C4-2B (cell line): ENCODE measurements at regions not wholly inside any gene's neighbourhood (a gene's known extent, or its start where the extent isn't known, plus 50 kb on each side); places are given as distances from the start of the nearest gene placed in this dataset.

Experiments used
- ZFX ChIP-seq: fragments of 450-650 bp; IDR thresholded peaks from 2 replicates; pipeline ENCODE4 v1.6.1; 2017
- TF ChIP-seq, protein P1 (sequence below): fragments of 450-650 bp; conservative IDR thresholded peaks from 2 replicates; pipeline ENCODE4 v1.5.1; 2017; ENCODE audit warnings: mild to moderate bottlenecking

DNA sequence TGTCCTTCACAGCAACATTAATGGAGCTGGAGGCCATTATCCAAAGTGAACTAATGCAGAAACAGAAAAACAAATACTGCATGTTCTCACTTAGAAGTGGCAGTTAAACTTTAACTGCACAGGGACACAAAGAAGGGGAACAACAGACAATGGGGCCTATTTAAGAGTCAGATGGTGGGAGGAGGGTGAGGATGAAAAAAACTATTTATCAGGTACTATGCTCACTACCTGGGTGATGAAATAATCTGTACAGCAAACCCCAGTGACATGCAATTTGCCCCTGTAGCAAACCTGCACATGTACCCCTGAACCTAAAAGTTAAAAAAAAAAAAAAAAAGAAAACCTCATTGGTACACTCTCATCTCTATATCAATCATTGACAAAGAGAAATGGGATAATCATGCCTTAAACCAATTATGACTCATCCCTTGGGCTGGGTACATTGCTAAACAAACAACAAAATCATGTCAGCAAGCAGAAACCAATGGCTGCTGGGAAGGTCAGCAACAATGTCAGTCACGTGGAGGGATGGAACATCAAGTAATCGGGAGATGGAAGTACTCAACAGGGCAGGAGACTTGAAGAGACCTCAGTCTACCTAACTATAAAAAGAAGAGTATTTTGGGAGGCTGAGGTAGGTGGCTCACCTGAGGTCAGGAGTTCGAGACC, 479.2 kb downstream of the RMST start:
- TF ChIP-seq, protein P1, sequence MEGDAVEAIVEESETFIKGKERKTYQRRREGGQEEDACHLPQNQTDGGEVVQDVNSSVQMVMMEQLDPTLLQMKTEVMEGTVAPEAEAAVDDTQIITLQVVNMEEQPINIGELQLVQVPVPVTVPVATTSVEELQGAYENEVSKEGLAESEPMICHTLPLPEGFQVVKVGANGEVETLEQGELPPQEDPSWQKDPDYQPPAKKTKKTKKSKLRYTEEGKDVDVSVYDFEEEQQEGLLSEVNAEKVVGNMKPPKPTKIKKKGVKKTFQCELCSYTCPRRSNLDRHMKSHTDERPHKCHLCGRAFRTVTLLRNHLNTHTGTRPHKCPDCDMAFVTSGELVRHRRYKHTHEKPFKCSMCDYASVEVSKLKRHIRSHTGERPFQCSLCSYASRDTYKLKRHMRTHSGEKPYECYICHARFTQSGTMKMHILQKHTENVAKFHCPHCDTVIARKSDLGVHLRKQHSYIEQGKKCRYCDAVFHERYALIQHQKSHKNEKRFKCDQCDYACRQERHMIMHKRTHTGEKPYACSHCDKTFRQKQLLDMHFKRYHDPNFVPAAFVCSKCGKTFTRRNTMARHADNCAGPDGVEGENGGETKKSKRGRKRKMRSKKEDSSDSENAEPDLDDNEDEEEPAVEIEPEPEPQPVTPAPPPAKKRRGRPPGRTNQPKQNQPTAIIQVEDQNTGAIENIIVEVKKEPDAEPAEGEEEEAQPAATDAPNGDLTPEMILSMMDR: no peak
- no peak for TF ChIP-seq ZFX
